ENCODE measurements at regions not wholly inside any gene's neighbourhood (a gene's known extent, or its start where the extent isn't known, plus 50 kb on each side); places are given as distances from the start of the nearest gene placed in this dataset.

DNA sequence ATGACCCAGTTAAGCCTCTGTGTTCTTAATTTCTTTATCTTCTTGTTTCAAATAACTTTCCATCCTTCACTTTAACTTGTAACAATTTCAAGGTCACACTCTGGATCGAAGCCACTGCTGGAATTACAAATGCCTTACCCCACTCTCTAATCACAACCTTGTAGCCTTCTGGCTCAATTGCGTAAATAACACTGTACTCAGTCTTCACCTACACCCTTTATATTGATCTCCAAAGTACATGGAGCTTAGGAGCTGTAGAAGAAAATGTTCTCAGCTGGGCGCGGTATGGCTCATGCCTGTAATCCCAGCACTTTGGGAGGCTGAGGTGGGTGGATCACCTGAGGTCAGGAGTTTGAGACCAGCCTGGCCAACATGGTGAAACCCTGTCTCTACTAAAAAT lies 164.3 kb upstream of the NPSR1 start:
- no peak for TF ChIP-seq POLR2A (IDR thresholded peaks at IDR 0.05)
- TF ChIP-seq, protein P1, sequence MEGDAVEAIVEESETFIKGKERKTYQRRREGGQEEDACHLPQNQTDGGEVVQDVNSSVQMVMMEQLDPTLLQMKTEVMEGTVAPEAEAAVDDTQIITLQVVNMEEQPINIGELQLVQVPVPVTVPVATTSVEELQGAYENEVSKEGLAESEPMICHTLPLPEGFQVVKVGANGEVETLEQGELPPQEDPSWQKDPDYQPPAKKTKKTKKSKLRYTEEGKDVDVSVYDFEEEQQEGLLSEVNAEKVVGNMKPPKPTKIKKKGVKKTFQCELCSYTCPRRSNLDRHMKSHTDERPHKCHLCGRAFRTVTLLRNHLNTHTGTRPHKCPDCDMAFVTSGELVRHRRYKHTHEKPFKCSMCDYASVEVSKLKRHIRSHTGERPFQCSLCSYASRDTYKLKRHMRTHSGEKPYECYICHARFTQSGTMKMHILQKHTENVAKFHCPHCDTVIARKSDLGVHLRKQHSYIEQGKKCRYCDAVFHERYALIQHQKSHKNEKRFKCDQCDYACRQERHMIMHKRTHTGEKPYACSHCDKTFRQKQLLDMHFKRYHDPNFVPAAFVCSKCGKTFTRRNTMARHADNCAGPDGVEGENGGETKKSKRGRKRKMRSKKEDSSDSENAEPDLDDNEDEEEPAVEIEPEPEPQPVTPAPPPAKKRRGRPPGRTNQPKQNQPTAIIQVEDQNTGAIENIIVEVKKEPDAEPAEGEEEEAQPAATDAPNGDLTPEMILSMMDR (IDR thresholded peaks at IDR 0.05): no peak
- no peak for TF ChIP-seq POLR2AphosphoS5 (IDR thresholded peaks at IDR 0.05)

Measured in breast epithelium (tissue), 3 donors.